Cardiac fibroblast (primary cell): ENCODE measurements at regions not wholly inside any gene's neighbourhood (a gene's known extent, or its start where the extent isn't known, plus 50 kb on each side); places are given as distances from the start of the nearest gene placed in this dataset.

ENCODE experiments used
- DNase-seq, 2 donors: peaks; one replicate each; pipeline versions ENCODE4 v3.0.0 to v3.0.0-alpha.2; 2010; ENCODE audit warnings: low read depth in 2 of 2
- H3K4me3 ChIP-seq, 2 donors: replicated peaks in 1 of 2; 1 replicate in 1 of 2; 2 replicates in 1 of 2; pipeline ENCODE4 v1.5.1; 2011; ENCODE audit warnings: low read depth in 2 of 2, low read length in 2 of 2, mild to moderate bottlenecking in 2 of 2, moderate library complexity in 1 of 2
- TF ChIP-seq, protein P1 (sequence below): IDR thresholded peaks from one replicate; pipeline ENCODE4 v1.5.1; 2011; ENCODE audit warnings: low read depth, mild to moderate bottlenecking, low read length, inconsistent platforms

DNA sequence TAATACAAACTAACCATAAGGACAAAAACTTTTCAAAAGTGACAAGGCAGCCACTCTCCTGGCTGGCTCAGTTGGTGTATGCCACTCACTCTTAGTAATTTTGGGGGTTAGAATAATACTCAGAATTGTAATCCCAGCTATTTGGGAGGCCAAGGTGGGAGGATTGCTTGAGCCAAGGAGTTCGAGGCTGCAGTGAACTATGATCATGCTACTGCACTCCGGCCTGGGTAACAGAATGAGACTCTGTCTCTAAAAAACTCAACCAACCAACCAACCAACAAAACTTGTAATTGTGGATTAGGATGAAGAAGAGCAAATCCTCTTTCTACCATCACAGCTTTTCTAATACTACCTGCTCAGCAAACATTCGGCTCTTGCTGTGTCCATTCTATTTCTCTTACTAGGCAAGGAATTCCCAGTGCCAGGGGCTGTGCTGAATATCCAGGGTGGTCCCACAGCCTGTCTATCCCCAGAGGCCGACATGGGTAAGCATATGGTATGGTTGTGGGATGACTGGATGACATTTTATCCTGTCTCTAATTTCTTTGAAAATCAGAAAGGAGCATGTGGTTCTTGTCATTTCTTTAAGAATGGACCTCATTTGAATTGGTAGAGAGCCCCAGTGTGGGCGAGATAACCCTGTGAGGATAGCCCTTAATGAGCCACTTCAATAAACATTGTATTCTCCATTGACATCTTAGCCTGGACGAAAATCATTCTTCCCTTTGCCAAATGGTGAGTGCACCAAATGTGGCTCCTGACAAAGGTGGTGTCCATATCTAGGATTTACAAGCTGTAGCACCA is 220.1 kb downstream of the MYCN start:
- TF ChIP-seq, protein P1, sequence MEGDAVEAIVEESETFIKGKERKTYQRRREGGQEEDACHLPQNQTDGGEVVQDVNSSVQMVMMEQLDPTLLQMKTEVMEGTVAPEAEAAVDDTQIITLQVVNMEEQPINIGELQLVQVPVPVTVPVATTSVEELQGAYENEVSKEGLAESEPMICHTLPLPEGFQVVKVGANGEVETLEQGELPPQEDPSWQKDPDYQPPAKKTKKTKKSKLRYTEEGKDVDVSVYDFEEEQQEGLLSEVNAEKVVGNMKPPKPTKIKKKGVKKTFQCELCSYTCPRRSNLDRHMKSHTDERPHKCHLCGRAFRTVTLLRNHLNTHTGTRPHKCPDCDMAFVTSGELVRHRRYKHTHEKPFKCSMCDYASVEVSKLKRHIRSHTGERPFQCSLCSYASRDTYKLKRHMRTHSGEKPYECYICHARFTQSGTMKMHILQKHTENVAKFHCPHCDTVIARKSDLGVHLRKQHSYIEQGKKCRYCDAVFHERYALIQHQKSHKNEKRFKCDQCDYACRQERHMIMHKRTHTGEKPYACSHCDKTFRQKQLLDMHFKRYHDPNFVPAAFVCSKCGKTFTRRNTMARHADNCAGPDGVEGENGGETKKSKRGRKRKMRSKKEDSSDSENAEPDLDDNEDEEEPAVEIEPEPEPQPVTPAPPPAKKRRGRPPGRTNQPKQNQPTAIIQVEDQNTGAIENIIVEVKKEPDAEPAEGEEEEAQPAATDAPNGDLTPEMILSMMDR = no peak
- H3K4me3 ChIP-seq = no peak overlapping the region
- DNase-seq = no peak

DNA sequence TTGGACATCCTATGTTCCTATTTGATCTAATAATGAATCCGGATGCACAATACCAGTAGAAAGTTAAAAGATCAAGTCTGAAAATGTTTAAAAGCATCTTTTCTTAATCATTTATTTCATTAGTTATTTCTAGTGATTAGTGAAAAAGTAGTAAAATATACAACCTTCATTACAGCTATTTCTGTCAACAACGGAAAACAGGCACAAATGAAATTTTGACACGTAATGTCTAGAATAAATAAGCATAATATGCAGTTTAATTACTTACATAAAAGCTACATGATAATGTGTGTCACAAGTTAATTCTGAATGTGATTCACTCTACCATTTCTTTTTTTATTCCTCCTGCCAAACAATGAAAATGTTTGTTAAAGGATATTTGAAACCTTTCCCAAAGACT is 216.1 kb downstream of the MYCN start:
- TF ChIP-seq, protein P1 = no peak
- no peak for DNase-seq
- no peak overlapping the region for H3K4me3 ChIP-seq

DNA sequence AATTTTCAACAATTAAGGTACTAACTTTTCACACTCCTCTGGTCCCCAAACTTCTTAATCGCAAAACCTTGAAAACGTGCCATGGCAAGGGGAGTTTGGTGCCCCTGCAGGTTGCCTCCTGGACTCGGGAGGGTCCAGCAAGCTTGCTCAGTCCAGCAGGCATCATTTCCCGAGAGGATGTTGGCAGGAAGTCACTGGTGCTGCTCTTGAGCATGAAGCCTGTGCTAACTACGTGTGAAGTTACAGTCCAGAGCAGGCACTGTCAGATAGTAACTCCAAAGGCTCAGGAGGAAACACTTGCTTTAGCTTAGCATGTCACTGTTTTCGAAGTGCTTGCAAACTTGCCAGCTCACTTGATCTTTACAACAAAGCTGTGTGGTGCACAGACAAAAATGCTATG is 215.4 kb downstream of the MYCN start:
- TF ChIP-seq, protein P1 = no peak
- H3K4me3 ChIP-seq = no peak overlapping the region
- no peak for DNase-seq

DNA sequence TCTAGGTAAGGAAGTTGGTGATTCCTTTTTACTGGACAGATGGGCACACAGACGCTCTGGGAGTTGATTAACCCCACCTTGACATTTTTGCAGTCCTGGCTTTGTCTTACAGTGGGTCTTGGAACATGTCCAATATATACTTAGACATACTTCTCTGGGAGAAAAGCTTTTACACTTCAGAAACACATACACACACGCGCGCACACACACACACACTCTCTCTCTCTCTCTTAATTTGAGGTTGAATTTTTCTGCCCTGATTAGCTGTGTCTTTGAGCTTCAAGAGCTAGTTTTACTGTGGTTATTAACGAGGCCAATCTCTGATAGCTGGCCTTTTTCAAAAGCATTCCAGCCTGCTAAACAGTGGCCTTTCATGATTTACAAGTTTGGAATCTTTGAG is 215.0 kb downstream of the MYCN start:
- H3K4me3 ChIP-seq = no peak overlapping the region
- DNase-seq = no peak
- TF ChIP-seq, protein P1 = no peak

DNA sequence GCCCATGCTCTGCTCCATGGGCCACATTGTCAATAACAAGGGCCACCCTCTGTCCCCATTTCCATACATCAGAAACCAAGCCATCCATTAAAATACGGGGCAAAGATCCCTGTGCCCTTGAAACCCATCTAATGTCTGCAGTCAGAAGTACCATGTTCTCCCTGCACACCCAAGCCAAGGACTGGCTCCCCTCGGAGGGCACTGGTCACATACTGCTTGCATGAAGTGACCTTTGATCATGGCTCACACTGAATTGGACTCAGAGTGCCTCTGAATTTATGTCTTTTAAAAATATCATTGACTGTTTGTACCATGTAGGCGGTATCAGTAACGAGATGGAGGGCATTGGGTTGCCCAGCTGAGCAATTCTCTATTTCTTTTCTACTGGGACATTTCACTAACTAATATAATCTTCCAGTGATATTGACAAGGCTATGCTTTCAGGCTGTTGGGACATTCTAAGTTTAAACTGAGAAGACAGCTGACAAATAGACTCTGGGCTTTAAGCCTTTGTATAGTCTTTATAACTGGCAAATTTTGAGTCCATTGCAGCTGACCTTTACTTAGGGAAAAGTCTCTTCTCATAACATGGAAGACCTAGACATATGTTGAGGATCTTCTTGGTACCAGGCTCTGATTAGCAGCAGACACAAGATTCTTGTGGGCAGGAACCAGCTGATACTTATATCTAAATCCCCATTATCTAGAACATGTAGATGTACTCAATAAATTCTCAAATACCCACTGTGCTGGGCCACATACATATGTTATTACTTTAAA is 214.3 kb downstream of the MYCN start:
- DNase-seq = no peak
- TF ChIP-seq, protein P1 = no peak
- H3K4me3 ChIP-seq = no peak overlapping the region

- TF ChIP-seq, protein P1 = no peak
- no peak for DNase-seq
- H3K4me3 ChIP-seq = no peak overlapping the region
These were observed 213.7 kb downstream of the MYCN start for GRCh38 chr2:16154061-16154460.
